ENCODE measurements at regions not wholly inside any gene's neighbourhood (a gene's known extent, or its start where the extent isn't known, plus 50 kb on each side); places are given as distances from the start of the nearest gene placed in this dataset.

DNA sequence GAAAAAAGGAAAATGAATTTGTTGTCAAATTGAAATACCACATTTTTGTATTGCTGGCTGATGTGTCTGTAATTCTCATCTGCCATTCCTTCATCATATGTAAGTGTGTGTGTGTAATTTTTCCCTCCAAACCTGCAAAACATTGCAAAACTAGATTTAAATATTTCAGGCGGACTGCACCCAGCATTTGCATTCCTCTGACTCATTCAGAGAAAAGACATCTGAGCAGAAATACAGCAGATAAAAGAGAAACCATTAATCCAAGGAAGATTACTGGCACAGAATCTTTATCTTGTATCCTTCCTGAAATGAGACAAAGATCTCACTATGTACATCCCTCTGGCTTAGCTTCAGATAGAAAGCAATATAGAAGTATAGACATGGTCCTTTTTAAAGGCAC, 275.3 kb downstream of the TMEM38B start:
- Histone ChIP-seq H3K36me3 (replicated peaks; ENCODE audit: insufficient read depth, low read length) (no peaks in the 10 kb centered on the region), H3F3A (ENCODE audit: insufficient read depth, low read length) (no peaks in the 10 kb centered on the region), H3K4me2 (ENCODE audit: low read depth, low read length) (no peak overlapping the region), H3K4me3 (ENCODE audit: low read length) (no peak overlapping the region), H3K27me3 (replicated peaks; ENCODE audit: insufficient read depth, low read length) (no peaks in the 10 kb centered on the region), H2AFZ (ENCODE audit: low read length) (no peak overlapping the region), H4K20me1 (ENCODE audit: insufficient read depth, low read length) (no peaks in the 10 kb centered on the region), H3K79me2 (ENCODE audit: low read length) (no peaks in the 10 kb centered on the region), H3K9me3 (replicated peaks; ENCODE audit: insufficient read depth, low read length) (no peaks in the 10 kb centered on the region), H3K27ac (ENCODE audit: low read length) (no peak overlapping the region), H3K4me1 (ENCODE audit: low read length) (no peaks in the 10 kb centered on the region), H3K9me2 (replicated peaks; ENCODE audit: insufficient read depth, low read length) (no peaks in the 10 kb centered on the region), H3K9ac (ENCODE audit: low read length) (no peak overlapping the region)
- TF ChIP-seq EZH2 (optimal IDR thresholded peaks at IDR 0.05; ENCODE audit: low read depth, low read length) = no peak
- TF ChIP-seq, protein P1, sequence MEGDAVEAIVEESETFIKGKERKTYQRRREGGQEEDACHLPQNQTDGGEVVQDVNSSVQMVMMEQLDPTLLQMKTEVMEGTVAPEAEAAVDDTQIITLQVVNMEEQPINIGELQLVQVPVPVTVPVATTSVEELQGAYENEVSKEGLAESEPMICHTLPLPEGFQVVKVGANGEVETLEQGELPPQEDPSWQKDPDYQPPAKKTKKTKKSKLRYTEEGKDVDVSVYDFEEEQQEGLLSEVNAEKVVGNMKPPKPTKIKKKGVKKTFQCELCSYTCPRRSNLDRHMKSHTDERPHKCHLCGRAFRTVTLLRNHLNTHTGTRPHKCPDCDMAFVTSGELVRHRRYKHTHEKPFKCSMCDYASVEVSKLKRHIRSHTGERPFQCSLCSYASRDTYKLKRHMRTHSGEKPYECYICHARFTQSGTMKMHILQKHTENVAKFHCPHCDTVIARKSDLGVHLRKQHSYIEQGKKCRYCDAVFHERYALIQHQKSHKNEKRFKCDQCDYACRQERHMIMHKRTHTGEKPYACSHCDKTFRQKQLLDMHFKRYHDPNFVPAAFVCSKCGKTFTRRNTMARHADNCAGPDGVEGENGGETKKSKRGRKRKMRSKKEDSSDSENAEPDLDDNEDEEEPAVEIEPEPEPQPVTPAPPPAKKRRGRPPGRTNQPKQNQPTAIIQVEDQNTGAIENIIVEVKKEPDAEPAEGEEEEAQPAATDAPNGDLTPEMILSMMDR (IDR thresholded peaks at IDR 0.05; ENCODE audit: low read length) = no peak
- no peak for TF ChIP-seq EZH2phosphoT487 (IDR thresholded peaks at IDR 0.05; ENCODE audit: low read length)
- DNase-seq = no peak

DNA sequence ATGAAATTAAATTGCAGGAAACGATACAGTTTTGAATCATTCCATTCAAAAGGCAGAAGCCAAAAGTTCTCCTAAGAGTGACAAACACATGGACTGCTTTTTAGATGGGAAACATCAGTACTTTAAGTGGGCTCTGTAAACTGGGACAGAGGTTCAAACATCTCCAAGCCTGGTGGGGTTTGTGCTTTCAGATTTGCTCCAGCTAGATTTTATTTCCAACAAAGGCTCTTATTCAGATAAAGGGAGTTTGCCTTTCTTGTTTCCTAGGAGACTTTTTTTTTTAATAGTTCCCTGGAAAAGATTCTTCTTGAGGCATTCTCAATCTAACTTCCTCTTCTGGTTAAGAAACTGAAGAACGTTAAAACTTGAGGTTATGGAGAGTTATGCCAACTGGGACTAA, 277.6 kb downstream of the TMEM38B start:
- H4K20me1 ChIP-seq (ENCODE audit: insufficient read depth, low read length) = no peaks in the 10 kb centered on the region
- no peaks in the 10 kb centered on the region for H3K9me2 ChIP-seq (replicated peaks; ENCODE audit: insufficient read depth, low read length)
- no peaks in the 10 kb centered on the region for H3K4me1 ChIP-seq (ENCODE audit: low read length)
- DNase-seq = no peak
- no peak overlapping the region for H2AFZ ChIP-seq (ENCODE audit: low read length)
- H3K9me3 ChIP-seq (replicated peaks; ENCODE audit: insufficient read depth, low read length) = no peaks in the 10 kb centered on the region
- H3K36me3 ChIP-seq (replicated peaks; ENCODE audit: insufficient read depth, low read length) = no peaks in the 10 kb centered on the region
- no peak overlapping the region for H3K27ac ChIP-seq (ENCODE audit: low read length)
- H3K4me2 ChIP-seq (ENCODE audit: low read depth, low read length) = no peak overlapping the region
- TF ChIP-seq EZH2phosphoT487 (IDR thresholded peaks at IDR 0.05; ENCODE audit: low read length) (no peak), EZH2 (optimal IDR thresholded peaks at IDR 0.05; ENCODE audit: low read depth, low read length) (no peak)
- TF ChIP-seq, protein P1 (IDR thresholded peaks at IDR 0.05; ENCODE audit: low read length) = no peak
- H3K9ac ChIP-seq (ENCODE audit: low read length) = no peak overlapping the region
- no peaks in the 10 kb centered on the region for H3F3A ChIP-seq (ENCODE audit: insufficient read depth, low read length)
- H3K4me3 ChIP-seq (ENCODE audit: low read length) = no peak overlapping the region
- no peaks in the 10 kb centered on the region for H3K27me3 ChIP-seq (replicated peaks; ENCODE audit: insufficient read depth, low read length)
- H3K79me2 ChIP-seq (ENCODE audit: low read length) = no peaks in the 10 kb centered on the region

DNA sequence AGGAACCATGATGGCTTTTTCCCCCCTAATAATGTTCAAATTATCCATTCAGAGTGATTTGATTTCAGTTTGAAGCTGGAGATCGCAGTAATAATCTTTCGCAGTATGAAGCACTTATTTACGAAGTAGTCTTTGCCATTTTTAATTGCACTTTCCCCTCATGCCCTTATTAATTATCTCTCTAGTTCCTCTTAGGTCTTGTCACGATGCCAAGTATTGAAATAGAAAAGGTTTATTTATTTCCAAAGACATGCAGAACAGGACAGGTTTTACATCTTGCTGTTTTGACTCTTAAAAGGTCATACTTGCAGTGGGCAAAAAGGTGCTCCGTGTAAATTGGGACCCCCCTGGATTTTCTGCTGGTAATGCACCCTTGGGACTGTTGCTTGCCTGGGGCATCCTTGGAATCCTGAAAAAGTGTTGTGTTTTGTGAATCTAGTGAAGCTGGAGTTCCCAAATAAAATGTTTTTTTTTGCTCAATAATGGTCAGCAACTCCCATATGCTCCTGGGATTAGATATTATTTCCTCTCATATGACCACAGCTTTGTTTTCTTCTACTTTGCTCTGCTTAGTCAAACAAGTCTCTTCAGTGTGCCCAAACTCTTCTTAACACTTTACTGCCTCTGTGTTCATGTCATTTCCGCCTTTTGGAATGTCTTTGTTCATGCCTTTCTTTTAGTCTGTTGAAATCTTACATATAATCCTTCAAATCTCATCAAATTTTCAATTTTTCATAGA, 278.3 kb downstream of the TMEM38B start:
- H3K4me1 ChIP-seq (ENCODE audit: low read length) = no peaks in the 10 kb centered on the region
- H3K4me3 ChIP-seq (ENCODE audit: low read length) = no peak overlapping the region
- H3K9me2 ChIP-seq (replicated peaks; ENCODE audit: insufficient read depth, low read length) = no peaks in the 10 kb centered on the region
- no peak for DNase-seq
- no peaks in the 10 kb centered on the region for H3K36me3 ChIP-seq (replicated peaks; ENCODE audit: insufficient read depth, low read length)
- H3K27ac ChIP-seq (ENCODE audit: low read length) = no peak overlapping the region
- H2AFZ ChIP-seq (ENCODE audit: low read length) = no peak overlapping the region
- no peaks in the 10 kb centered on the region for H3F3A ChIP-seq (ENCODE audit: insufficient read depth, low read length)
- no peaks in the 10 kb centered on the region for H3K9me3 ChIP-seq (replicated peaks; ENCODE audit: insufficient read depth, low read length)
- no peak for TF ChIP-seq EZH2phosphoT487 (IDR thresholded peaks at IDR 0.05; ENCODE audit: low read length)
- TF ChIP-seq, protein P1 (IDR thresholded peaks at IDR 0.05; ENCODE audit: low read length) = no peak
- TF ChIP-seq EZH2 (optimal IDR thresholded peaks at IDR 0.05; ENCODE audit: low read depth, low read length) = no peak
- H3K4me2 ChIP-seq (ENCODE audit: low read depth, low read length) = no peak overlapping the region
- no peaks in the 10 kb centered on the region for H3K79me2 ChIP-seq (ENCODE audit: low read length)
- H3K27me3 ChIP-seq (replicated peaks; ENCODE audit: insufficient read depth, low read length) = no peaks in the 10 kb centered on the region
- H3K9ac ChIP-seq (ENCODE audit: low read length) = no peak overlapping the region
- H4K20me1 ChIP-seq (ENCODE audit: insufficient read depth, low read length) = no peaks in the 10 kb centered on the region

All from MM.1S (cell line).